AG09319 (cell line): ENCODE measurements at regions not wholly inside any gene's neighbourhood (a gene's known extent, or its start where the extent isn't known, plus 50 kb on each side); places are given as distances from the start of the nearest gene placed in this dataset.

Experiments used
- DNase-seq: peaks from one replicate; pipeline ENCODE4 v3.0.0-alpha.2; 2010; ENCODE audit warnings: low read depth; ENCODE audit errors: extremely low read depth
- CTCF ChIP-seq: IDR thresholded peaks from 2 replicates; pipeline ENCODE4 v1.5.1; 2011; ENCODE audit warnings: low read depth, mild to moderate bottlenecking, inconsistent platforms, low read length, moderate library complexity

GRCh38 chr15:98525661-98526001 is 122.7 kb upstream of the IGF1R start:
- no peak for DNase-seq
- TF ChIP-seq CTCF, result no peak

GRCh38 chr15:98526094-98526493 is 122.2 kb upstream of the IGF1R start:
- no peak for TF ChIP-seq CTCF
- no peak for DNase-seq

- no peak for DNase-seq
- no peak for TF ChIP-seq CTCF
Observed at GRCh38 chr15:98528046-98528725, 120.2 kb upstream of the IGF1R start.

- no peak for DNase-seq
- no peak for TF ChIP-seq CTCF
Observed at GRCh38 chr15:98529205-98530145, 118.9 kb upstream of the IGF1R start.

- no peak for DNase-seq
- no peak for TF ChIP-seq CTCF
Observed at GRCh38 chr15:98530570-98530969, 117.8 kb upstream of the IGF1R start.

- TF ChIP-seq CTCF, result no peak
- no peak for DNase-seq
Observed at GRCh38 chr15:98532063-98532462, 116.3 kb upstream of the IGF1R start.

DNA sequence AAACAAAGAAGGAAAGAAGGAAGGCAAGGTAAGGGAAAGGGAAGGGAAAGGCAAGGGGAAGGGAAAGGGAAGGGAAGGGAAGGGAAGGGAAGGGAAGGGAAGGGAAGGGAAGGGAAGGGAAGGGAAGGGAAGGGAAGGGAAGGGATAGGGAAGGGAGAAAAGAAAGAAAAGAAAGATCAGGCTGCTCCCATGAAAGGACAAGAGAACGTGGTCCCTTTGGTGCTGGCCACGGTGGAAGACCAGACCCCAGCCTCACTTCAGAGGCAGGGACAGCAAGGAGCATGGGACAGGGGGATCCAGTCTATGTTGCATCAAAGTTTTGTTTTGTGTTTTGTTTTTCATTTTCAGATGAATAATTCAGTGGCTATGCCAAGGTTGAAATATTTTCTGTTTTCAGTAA is 111.4 kb upstream of the IGF1R start:
- no peak for TF ChIP-seq CTCF
- DNase-seq, result no peak
